Kasumi-1 (cell line): ENCODE measurements at regions not wholly inside any gene's neighbourhood (a gene's known extent, or its start where the extent isn't known, plus 50 kb on each side); places are given as distances from the start of the nearest gene placed in this dataset.
"Not testable (repeated sequence)": the region's sequence is repeated elsewhere in the genome, so short reads cannot be mapped to it uniquely, and the experiment has no call there.

Experiments used
- DNase-seq, 2 experiments: peaks; one replicate each; lab custom pipeline; 2025; lab: John Stamatoyannopoulos, UW

DNA sequence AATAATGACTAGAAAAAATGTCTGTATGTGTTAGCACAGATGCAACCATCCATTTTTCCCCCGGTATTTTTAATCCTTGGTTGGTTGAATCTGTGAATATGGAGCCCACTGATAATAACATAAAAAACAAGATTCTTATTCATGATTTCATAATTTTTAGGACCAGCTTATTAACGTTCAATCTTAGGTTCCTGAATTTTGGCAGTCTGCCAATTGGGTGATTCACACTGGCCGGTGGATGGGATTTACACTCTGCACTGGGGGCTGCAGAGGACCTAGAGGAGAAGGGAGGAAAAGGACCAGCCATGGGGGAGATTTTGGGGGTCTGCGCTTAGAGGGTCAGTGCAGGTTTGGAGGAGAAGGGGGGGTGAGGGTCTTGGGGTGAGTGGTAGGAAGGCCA is 327.9 kb downstream of the ACTR3B start:
- DNase-seq = no peak

- DNase-seq = no peak
Measured at GRCh38 chr7:153088601-153089000, 329.0 kb downstream of the ACTR3B start.

DNA sequence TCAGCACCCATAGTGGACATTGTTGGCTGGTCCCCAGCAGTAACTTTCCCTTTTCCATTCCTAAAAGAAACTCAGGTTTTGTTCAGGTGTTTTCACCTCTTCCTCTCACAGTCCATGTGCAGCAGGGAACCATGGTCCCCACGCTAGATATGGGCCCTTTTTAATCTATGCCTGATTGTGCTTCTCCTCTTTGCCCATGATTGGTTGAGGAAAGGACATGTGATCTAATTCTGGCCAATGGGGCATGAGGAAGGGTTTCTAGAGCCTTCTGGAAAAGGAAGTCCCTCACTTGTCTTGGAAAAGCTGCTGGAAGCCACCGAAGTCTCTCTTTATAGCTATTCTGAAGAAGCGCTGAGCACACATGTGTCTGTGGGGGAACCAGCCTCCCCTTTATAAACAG is 330.7 kb downstream of the ACTR3B start:
- no peak for DNase-seq

DNA sequence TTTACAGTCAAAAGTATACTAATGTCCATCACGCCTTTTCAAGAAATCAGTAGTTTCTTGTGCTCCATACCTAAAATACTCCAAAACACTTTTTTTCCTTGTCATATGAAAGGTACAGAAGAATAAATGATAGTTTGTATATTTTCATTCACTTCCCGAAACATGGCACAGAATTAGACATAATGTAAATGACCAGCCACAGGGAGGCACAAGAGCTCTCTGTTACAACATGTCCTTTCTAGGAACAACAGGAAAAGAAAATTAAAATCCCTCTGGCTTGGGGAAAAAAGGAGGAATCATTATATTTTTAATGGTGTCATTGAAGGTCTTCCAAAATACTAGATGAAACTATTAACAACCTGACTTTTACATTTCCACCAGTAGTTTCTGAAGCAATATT is 331.2 kb downstream of the ACTR3B start:
- DNase-seq = no peak

DNA sequence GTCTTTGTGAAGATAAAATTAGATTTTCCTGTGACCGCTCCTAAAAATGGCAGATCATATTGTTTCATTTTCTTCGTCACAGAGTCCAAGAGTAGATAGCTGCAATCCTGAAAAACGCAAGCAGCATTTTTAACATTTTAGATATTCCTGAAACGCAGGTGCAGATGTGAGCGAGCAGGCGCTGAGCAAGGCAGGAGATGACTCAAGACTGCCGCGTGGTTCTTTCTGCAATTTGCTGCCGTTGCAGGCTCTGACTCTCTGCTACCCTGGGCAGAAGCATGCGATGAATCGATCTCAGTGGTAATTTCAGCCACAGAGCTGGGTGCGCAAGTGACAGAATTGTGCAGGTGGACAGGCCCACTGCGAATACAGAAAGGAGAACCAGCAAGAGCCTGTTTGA is 331.9 kb downstream of the ACTR3B start:
- DNase-seq = no peak

DNA sequence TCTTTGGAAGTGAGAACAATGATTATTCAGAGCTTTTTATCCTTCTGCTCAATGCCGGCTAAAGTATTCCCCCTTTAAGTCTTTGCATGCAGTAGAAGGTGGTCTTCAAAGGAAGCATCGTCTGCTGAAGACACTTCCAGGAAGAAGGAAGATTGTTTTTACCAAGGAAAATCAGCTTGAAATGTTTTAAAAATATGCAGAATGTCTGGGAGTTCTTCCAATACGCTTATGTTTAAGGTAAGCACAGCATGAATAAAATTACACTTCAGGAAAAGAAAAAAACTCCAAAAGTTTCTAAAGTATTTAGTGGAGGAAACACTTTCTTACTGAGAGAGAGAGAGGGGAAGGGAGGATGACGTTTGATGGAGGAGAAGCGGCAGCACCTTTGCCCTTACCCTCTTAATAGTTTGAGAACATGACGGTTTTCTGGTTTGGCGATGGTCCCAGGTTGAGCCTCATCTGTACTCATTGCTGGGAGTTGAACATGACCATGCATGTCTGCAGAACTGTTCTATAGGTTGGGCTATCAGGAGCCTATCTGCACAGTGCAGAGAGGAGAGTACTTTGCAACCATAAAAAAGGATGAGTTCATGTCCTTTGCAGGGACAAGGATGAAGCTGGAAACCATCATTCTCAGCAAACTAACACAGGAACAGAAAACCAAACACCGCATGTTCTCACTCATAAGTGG is 338.1 kb downstream of the ACTR3B start:
- no peak for DNase-seq

- DNase-seq = no peak
Measured at GRCh38 chr7:153099235-153099634, 339.7 kb downstream of the ACTR3B start.

GRCh38 chr7:153100691-153101237 is 341.2 kb downstream of the ACTR3B start:
- DNase-seq = no peak

GRCh38 chr7:153103202-153103601 is 343.6 kb downstream of the ACTR3B start:
- no peak for DNase-seq

GRCh38 chr7:153107826-153108225 is 348.3 kb downstream of the ACTR3B start:
- DNase-seq = no peak

DNA sequence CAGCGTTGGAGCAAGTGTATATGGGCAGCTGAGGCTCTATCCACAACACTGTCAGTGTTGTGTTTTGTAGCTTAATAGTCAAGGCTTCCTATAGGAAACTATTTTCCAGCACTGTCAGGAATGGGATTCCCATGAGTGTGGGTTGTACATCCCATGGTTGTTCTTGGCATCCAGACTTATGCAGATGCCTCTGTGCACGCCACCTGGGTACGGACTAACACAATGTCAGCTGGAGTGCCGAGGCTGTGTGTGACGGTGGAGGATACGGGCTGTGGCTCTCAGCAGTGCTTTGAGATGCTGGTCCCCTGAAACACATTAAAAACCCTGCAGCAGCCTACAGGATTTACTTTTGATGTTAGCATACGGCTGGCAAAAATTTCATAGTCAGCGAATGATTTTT is 350.0 kb downstream of the ACTR3B start:
- no peak for DNase-seq

DNA sequence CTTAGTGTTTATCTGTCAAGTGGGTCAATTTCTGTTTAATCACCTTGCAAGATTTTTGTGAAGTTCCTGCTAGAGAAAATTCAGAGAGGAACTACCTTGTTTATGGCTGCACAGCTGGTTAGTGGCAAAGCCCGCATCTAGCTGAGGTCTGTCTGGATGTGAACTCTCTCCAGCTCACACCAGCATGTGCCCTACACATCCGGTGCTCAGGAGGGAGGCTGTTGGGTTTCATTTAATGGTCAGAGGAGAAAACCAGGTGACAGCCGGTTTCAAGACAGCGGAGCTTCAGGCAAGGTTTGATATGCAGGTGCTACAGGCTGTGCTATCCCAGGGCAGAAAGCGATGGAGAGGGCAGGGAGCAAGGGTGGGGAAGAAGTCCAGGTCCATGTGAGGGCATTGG is 351.1 kb downstream of the ACTR3B start:
- DNase-seq = no peak

GRCh38 chr7:153122255-153122654 is 362.7 kb downstream of the ACTR3B start:
- DNase-seq = not testable (repeated sequence)

DNA sequence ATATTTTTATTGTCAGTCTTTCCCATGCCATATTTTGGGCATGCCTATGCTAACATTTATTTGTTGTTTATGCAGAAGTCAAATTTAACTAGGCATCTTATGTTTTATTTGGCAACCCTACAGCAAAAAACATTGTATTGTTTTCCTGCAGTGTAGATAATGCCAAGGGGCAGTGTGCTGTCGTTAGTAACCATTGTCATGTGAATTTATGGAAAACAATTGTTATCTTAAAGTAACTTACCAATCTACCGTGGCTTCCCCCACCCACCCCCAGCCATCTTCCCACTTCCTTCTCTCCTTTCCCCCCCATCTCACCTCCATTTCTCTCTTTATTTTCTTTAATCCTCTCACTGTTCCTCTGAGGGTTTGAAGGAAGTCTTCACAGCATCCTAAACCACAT is 370.5 kb downstream of the ACTR3B start:
- no peak for DNase-seq

DNA sequence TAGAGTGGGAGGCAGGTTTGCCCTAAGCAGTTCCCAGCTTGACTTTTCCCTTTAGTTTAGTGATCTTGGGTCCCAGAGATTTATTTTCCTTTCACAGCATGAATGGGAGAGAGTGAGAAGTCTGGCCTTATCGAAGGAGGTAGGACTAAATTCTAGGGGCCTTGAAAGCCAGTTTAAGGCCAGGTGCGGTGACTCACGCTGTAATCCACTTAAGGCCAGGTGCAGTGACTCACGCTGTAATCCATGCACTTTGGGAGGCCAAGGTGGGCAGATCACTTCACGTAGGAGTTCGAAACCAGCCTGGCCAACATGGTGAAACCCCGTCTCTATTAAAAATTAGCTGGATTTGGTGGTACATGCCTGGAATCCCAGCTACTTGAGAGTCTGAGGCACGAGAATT is 392.2 kb downstream of the ACTR3B start:
- no peak for DNase-seq

- no peak for DNase-seq
Measured at GRCh38 chr7:153152801-153153422, 393.4 kb downstream of the ACTR3B start.

GRCh38 chr7:153158149-153158548 is 398.6 kb downstream of the ACTR3B start:
- no peak for DNase-seq

- DNase-seq = no peak
Measured at GRCh38 chr7:153170287-153170686, 410.7 kb downstream of the ACTR3B start.

GRCh38 chr7:153185936-153186335 is 426.4 kb downstream of the ACTR3B start:
- no peak for DNase-seq

GRCh38 chr7:153188161-153188560 is 428.6 kb downstream of the ACTR3B start:
- no peak for DNase-seq

- DNase-seq = no peak
Measured at GRCh38 chr7:153188630-153189029, 429.1 kb downstream of the ACTR3B start.

DNA sequence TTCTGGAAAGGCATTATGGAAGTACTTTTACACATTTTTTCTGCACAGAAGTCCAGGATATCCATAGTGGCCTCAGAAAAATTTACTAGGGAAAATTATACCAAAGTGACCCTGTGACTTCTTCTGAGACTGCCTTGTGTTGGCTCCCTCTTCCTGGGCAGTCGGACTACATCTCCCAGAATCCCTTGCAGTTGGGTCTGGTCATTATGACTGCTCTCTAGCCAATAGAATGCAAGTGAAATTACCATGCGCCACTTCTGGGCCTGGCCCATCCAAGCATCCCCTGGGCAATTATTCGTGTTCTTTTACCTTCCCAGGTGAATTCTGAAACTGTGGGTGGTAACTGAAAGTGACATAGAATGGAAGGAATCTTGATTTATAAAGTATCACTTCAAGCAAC is 430.9 kb downstream of the ACTR3B start:
- DNase-seq = no peak

DNA sequence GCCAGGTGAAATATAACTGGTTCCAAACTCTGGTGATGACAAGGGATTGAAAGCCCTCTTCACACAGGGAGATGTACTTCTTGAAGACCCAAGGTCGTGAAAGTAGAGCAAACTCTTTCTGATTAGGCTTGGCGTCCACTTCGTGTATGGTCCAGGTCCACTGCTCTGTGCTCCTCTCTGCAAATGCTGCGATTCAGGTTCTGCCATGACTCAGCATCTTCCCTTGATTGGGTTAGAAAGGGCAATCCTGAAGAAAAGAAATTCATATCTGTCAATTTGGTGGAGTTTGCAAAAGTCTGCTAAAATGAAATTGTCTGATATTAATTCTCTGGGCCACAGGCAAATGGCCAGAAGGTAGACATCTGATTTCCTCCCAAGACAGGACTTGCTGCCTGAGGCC is 431.4 kb downstream of the ACTR3B start:
- DNase-seq = no peak

GRCh38 chr7:153193144-153193595 is 433.6 kb downstream of the ACTR3B start:
- peak; percentile 6 to 12 for DNase-seq
